Amniotic epithelial cell (primary cell): ENCODE measurements at regions not wholly inside any gene's neighbourhood (a gene's known extent, or its start where the extent isn't known, plus 50 kb on each side); places are given as distances from the start of the nearest gene placed in this dataset.
"Not testable (repeated sequence)": the region's sequence is repeated elsewhere in the genome, so short reads cannot be mapped to it uniquely, and the experiment has no call there.

Source experiments
- DNase-seq: peaks from one replicate; pipeline ENCODE4 v3.0.0-alpha.2; 2010; ENCODE audit warnings: low read depth

DNA sequence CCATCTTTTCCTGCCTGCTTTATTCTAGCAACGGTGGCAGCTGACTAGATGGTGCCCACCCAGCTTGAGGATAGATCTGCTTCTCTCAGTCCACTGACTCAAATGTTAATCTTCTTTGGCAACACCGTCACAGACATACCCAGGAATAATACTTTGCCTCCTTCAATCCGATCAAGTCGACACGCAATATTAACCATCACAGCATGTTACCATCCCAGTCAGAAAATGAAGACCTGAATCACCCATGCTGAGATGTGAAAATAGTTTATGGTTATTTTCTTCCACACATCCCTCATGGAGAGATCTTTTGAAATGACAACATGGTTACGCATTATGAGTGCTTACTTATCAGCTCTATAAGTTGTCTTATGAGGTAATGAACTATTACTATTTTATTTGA is 392.8 kb downstream of the SEC23A start:
- DNase-seq = no peak

DNA sequence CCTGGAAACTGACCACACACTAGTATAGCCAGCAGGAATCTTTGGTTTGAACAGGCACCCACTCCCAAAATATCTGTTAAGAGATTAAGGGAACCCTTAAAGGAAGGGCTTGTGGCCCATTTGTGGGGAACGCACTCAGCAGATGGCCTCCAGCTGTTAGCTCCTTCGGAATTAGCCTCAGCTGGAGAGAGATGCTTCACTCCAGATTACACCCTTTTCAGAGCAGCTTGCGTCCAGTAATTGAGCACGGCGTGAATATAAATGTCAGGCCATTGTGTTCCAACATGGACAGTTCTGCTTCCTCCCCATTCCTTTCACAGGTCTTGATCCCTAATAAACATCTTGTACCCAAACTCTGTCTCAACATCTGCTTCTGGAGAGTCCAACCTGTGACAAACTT is 397.8 kb downstream of the SEC23A start:
- DNase-seq = no peak

DNA sequence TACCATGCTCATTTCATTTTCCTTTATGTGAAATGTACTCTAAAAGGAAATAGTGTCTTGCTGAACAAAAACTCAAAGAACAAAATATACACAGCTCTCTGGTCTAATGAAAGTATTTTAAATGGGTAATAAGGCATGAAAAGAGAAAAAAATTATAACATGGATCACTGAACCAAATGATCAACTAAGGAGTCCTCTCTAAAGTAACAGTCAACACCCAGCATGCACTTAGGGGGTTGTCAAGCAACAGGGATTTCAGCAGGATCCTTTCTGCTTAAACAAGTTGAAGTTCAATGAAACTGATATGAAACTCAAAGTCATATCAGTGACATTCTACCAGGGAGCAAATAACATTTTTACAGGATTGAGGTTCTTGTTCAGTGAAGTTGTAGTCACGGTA is 398.8 kb downstream of the SEC23A start:
- DNase-seq = no peak

DNA sequence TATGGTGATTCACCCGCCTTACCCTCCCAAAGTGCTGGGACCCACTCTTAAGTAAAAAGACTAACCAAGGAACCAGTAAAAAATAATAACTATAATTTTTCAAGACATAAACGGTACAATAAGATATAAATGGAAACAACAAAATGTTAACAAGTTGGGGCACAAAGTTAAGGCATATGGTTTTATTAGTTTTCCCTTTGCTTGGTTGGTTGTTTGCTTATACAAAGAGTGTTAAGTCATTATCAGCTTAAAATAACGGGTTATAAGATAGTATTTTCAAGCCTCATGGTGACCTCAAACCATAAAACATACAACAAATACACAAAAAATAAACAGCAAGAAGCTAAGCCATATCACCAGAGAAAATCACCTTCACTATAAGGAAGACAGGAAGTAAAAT is 406.1 kb downstream of the SEC23A start:
- DNase-seq = no peak

DNA sequence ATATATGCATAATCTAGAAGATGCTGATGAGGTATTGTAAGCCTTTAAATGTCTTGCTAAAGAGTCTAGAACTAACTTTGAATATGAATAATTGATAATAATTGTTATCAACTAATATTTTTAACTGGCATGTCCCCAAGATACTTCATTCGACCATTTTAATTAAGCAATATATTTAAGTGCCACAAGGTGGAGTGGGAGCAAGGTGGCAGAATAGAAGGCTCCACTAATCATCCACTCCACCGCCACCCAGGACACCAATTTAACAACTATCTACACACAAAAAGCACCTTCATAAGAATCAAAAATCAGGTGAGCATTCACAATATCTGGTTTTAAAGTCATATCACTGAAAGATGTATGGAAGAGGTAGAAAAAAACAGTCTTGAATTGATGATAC is 409.6 kb downstream of the SEC23A start:
- no peak for DNase-seq

DNA sequence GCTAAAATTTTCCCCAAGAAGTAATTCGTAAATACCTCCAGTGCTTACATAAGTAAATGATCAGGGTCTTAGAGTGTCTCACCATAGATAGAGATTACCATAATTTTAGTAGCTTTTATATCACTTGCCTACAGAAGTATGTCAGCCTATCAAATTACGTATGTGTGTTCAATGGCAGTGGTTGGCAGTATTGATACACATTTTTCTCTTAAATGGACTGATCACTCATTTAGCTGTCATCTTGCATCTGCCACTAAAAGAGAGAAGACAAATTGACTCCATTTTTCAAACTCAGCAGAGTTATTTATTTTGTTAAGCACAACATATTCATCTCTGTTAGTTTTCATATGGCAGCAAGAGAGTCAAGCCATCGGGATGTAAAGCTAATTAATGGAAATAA is 413.1 kb upstream of the CLEC14A start:
- DNase-seq = no peak

DNA sequence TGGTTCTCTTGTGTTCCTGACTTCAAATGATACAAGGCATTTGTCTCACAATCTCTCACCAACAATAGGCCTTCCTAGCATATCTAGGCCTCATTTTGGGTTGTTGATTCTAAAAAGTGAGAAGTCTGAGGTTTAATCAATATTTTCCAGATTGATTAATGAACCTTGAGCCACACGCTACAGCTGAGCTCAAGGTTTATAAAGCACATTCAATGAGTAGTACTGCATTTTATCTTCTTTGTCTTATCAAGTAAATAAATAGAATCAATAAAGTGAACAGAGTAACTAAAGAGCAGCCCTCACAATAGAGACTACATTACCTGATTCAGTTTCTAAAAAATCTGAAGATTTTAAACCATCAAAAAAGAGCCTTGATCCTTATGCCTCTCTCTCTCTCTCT is 407.5 kb upstream of the CLEC14A start:
- DNase-seq = no peak

DNA sequence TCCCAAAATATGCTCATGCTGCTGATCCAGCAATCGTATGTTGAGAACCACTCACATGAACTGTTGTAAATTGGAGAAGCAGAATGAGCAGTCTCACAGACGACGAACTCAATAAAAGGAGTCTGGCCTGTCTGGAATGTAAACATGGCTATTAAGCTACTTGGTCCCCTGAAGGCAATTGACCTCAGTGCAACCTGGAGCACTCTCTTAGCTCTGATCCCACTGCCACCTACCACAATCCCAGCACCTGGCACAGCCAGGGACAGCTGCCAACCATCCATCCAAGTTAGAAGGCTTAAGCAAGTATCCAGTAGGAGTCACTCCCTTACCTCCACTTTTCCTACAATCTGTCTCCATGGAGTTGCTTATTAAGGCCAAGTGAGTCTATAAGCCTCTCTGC is 406.9 kb upstream of the CLEC14A start:
- no peak for DNase-seq

DNA sequence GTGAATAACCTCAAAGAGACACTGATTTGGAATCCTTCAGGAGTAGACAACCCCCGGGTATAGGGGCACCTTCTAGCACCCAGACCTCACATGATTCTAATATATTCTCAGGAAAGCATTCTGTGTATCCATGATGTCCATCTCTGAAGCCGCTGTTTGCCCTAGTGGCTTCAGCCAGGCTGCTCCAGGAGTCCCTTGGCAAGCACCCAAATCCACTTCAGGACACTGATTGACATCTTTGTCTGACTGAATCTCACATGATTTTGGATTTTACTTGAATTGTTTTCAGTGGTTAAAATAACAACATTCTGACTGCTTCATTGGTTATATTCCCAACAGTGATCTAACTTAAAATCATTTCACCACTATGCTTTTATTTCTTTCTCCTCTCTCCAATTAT is 390.5 kb upstream of the CLEC14A start:
- DNase-seq = no peak

DNA sequence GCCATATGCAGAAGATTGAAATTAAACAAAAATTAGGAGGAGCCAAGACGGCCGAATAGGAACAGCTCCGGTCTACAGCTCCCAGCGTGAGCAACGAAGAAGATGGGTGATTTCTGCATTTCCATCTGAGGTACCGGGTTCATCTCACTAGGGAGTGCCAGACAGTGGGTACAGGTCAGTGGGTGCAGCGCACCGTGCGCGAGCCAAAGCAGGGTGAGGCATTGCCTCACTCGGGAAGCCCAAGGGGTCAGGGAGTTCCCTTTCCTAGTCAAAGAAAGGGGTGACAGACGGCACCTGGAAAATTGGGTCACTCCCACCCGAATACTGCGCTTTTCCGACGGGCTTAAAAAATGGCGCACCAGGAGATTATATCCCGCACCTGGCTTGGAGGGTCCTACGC is 379.0 kb upstream of the CLEC14A start:
- DNase-seq = not testable (repeated sequence)

DNA sequence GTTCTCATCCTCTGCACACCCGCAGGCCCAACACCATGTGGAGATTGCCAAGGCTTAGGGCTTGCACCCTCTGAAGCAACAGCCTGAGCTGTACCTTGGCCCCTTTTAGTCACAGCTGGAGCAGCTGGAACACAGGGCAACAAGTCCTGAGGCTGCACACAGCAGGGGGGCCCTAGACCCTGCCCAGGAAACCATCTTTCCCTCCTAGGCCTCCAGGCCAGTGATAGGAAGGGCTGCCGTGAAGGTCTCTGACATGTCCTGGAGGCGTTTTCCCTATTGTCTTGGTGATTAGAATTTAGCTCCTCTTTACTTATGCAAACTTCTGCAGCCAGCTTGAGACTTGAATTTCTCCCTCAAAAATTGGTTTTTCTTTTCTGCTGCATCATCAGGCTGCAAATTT is 373.5 kb upstream of the CLEC14A start:
- no peak for DNase-seq

DNA sequence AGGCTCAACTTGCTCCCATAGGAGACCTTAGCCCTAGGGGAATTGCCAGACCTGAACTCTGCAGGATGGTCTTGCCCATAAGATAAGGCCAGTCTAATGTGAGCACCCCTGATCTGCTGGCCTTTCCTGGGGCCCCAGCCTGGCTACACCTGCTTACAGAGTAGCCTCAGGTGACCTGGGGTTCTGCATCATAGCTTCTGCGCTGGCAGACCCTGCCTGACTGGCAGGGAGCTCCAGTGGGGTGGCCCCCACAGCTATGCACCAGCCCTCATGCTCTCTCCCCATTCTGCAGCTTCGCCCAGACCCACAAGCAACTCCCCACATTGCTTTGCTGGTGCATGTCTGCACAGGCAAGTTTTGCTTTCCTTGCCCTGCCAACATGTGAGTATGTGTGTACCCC is 371.3 kb upstream of the CLEC14A start:
- DNase-seq = no peak

DNA sequence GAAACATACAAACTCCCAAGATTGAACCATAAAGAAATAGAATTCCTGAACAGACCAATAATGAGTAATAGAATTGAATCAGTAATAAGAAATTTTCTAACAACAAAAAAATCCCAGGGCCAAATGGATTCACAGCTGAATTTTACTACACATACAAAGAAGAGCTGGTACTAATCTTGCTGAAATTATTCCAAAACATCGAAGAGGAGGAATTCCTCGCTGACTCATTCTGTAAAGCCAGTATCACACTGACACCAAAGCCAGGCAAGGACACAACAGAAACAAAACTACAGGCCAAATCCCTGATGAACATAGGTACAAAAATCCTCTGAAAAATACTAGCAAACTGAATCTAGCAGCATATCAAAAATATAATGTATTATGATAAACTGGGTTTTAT is 367.8 kb upstream of the CLEC14A start:
- peak; percentile 6 for DNase-seq

DNA sequence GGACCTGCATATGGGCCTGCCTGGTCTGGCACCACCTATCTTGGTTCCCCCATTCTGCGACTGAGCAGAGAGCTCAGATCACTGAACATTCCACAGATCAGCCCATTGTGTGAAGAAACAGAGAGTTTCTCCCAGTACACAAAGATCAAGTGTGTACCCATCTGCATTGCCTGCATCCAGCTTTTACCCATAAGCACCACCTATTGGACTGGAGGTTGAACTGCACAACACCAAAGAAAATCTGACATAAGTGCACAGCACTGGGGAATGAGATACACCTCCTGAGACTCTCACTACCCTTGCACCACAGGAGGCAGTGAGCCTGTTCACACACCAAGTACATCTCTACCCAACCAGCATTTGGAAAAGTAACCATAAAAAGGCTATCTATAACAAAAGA is 362.6 kb upstream of the CLEC14A start:
- no peak for DNase-seq

DNA sequence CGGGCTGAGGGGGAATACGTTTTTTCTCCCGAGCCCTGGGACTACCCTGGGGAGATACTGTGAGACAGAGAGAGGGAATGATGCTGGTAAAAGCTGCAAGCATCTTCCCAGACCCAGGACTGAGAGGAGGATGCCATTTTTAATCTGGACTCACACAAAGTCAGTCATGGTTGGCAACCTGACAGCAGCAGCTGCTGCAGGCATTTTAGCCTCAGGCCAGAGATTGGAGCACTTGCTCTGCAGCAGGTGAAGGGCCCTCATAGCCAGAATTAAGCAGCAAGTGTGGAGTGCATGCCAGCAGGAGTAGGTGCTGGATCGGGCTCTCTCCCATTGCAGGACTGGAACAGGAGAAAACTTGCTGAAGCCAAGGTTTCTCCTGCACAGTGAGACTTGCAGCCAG is 361.1 kb upstream of the CLEC14A start:
- DNase-seq = no peak

DNA sequence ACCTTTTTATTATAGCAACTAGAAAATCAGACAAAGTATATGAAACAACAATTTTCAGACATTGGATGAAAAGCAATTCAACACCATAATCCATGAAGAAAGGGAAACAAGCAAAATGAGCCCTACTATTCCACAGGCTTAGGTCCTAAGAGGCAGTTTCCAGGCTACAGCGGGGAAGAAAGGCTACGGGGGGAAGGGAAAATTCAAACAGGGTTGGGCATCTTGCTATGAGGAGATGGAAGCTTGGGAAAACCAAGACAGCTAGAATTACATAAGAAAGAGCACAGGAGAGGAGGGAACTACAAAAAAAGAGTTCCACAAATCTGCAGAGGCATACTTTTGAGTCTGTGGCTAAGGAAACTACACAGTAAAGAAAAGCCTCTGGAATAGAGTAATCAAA is 356.0 kb upstream of the CLEC14A start:
- DNase-seq = no peak

DNA sequence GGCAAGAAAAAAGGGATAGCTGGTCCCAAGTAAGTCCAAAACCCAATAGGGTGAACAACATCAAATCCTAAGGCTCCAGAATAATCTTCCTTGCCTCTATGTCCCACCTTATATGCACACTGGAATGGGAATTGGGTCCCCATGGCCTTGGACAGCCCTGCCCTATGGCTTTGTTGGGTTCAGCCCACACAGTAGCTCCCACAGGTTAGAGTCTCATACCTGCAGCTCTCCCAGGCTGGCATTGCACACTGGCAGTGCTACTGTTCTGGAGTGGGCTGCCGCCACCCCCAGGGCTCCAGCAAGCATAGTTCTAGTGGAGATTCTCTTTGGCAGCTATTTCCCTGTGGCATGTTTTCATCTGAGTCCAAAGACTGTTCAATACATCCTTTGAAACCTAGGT is 352.4 kb upstream of the CLEC14A start:
- no peak for DNase-seq

DNA sequence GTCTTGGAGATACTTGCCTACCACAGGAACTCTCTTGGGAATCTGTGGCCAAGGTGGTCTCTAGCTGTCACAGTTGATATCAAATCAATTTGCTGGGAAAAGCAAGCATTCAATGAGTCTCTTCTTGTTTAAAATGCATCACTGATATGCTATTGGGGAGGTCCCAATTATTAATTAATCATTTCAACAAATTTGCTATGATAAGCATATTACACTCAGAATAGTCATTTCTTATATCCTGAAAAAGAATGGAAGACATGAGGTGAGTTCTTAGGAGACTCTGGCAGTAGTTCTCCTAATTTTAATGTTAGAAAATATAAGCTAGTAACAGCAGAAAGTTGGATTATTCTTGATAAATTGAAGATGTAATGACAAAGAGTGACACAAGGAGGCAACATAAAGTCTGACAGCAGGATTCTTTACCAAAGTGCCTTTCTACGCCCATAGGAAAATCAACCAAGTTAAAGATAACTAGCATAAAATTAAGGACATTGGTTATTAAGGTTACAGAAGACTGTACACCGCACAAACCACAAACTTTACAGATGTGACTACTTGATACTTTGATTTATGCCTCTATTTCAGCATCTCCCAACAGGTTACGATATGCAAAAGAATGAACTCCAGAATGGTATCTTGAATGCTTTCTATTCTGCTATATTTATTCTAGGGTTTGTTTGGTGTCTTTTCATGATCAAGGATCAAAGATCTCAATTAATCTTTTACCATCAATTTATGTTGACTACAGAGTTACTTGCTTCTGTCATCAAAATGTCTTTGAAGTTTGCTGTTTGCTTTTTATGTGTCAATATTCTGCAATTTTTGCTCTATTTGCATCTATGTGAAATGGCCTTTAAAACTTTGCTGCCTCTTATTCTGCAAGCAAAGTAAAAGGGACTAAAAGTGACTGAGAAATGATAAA is 349.6 kb upstream of the CLEC14A start:
- DNase-seq = no peak

DNA sequence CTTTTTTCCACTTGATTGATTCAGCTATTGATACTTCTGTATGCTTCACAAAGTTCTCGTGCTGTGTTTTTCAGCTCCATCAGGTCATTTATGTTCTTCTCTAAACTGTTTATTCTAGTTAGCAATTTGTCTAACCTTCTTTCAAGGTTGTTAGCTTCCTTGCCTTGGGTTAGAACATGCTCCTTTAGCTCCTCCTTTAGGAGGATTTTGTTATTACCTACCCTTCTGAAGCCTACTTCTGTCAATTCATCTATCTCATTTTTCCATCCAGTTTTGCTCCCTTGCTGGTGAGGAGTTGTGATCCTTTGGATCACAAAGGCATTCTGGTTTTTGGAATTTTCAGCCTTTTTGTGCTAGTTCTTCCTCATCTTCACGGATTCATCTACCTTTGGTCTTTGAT is 344.7 kb upstream of the CLEC14A start:
- DNase-seq = peak; percentile 55

DNA sequence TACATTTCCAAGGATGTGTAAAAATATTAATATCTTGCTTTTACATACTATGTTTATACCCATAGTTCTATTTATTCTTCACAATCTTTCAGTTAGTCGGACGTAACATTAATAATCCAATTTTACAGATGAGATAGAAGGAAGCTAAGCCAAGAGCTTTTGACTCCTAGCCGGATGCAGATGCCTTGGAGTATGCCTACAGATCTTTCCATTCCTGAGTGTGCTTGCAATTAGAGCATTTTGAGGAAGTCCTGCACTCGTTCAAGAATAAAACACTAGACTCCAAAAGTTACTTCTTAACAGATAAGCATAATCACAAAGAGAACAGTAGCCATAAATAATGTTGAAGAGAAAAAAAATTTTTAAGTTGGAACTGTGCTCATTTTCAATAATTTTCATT is 337.6 kb upstream of the CLEC14A start:
- no peak for DNase-seq

DNA sequence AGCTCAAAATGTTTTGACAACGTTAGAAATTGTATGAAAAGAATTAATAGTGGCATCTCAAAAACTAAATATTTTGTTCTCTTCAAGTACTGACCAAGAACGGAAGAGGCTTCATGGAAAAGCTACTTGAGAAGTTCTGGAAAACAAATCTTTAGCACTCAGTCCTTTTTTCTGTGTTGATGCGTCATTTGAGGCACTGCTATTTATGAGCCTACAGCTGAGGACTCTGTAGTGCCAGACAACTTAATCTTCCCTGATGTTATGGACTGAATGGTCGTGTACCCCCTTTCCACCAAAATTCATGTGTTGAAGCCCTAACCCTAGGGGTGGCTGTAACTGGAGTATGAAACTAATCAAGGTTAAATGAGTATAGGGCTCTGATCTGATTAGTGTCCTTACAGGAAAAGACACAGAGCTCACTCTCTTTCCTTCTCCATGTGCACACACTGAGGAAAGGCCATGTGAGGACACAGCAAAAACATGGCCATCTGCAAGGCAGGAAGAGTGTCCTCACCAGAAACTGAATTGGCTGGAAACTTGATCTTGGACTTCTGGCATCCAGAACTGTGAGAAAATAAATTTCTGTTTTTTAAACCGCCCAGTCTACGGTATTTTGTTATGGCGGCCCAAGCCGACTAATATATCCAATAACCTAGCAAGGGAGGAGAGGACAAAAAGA is 337.0 kb upstream of the CLEC14A start:
- DNase-seq = no peak

DNA sequence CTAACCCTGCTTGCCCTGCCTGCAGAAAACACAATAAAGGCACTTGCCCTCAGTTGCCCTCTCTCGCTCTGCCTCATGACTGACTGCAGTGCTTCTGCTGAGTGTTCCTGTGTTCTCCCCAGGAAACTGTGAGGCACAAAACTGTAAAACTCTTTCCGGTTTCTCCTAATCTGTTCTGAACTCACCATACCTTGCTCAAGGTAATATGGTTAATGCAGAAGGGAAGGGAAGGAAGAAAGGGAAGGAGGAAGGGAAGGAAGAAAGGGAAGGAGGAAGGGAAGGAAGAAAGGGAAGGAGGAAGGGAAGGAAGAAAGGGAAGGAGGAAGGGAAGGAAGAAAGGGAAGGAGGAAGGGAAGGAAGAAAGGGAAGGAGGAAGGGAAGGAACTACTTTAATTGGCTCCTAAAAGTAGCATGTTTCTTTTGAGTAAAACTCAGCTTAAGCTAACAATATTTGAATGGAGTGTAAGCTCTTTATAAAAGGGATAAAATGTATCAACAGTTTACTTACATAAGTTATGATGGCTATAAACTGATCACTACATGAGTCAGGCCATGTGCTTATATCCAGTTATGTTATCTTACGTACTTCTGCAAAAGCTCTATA is 334.0 kb upstream of the CLEC14A start:
- DNase-seq = no peak

DNA sequence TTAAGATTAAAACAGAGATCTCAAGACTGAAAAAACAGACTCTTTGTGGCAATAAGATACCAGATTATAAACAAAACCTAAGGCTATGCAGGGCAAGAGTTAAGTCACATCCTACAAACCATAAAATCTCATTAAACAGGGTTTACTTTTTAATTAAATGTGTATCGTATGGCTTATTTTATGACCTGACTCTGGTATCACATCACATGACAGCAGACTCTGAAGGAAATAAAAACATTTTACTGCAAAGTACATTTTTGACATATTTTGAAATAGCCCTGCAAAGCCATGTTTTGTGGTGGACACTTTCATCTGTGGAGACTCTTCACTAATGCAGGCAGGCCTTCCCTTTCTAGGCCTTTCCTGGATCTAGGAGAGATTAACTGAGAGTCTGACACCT is 327.6 kb upstream of the CLEC14A start:
- no peak for DNase-seq
